ENCODE measurements at regions not wholly inside any gene's neighbourhood (a gene's known extent, or its start where the extent isn't known, plus 50 kb on each side); places are given as distances from the start of the nearest gene placed in this dataset.
"Not testable (repeated sequence)": the region's sequence is repeated elsewhere in the genome, so short reads cannot be mapped to it uniquely, and the experiment has no call there.

DNA sequence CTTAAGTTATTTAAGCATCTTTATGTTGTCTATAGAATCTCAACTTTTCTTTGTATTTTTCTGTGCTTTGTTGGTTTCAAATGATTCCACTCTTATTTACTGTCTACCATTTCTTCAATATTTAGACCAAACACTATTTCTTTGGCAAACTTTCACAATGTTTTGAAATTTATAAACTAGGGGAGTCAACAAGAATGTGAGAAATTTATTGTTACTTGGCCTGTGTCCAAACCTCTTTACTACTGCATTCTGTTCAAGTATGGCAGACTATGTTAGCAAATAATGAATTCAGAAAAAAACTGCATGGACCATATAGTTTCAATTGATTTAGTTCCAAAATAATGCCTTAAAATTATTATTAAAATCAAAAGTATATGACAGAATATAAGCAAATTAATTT lies 470.2 kb downstream of the FBXO15 start:
- no peak overlapping the region for H3K27ac ChIP-seq (ENCODE audit: low read depth in 1 of 2, low read length in 2 of 2)
- no peaks in the 10 kb centered on the region for H3K4me1 ChIP-seq (ENCODE audit: control insufficient read depth in 4 of 4, insufficient read depth in 4 of 4, low read length in 3 of 4)
- no peak overlapping the region for H3K9ac ChIP-seq (ENCODE audit: low read depth in 1 of 2, low read length in 2 of 2)
- H3K27me3 ChIP-seq (ENCODE audit: control insufficient read depth in 4 of 4, insufficient read depth in 4 of 4, low read length in 3 of 4): peaks cover 0 to 2% (median 0%) of the 10 kb centered on the region in 4 donors
- H3K36me3 ChIP-seq (ENCODE audit: control insufficient read depth in 4 of 4, insufficient read depth in 3 of 4, low read depth in 1 of 4, low read length in 3 of 4): no peaks in the 10 kb centered on the region
- H3K4me3 ChIP-seq (ENCODE audit: low read depth in 1 of 3, low read length in 3 of 3): no peak overlapping the region
- no peak for DNase-seq (ENCODE audit: low spot score)
- H3K9me3 ChIP-seq (ENCODE audit: control insufficient read depth in 4 of 4, low read length in 3 of 4): peaks cover 0 to 1% (median 0%) of the 10 kb centered on the region in 4 donors
- TF ChIP-seq GABPA (IDR thresholded peaks at IDR 0.05 in 1 of 2, conservative IDR thresholded peaks at IDR 0.05 in 1 of 2) (no peak), TAF1 (conservative IDR thresholded peaks at IDR 0.05) (no peak), JUND (IDR thresholded peaks at IDR 0.05) (no peak), RXRA (IDR thresholded peaks at IDR 0.05) (no peak), RAD21 (IDR thresholded peaks at IDR 0.05) (no peak), HNF4A (conservative IDR thresholded peaks at IDR 0.05) (no peak), NR2F2 (IDR thresholded peaks at IDR 0.05) (no peak)
- TF ChIP-seq, protein P1, sequence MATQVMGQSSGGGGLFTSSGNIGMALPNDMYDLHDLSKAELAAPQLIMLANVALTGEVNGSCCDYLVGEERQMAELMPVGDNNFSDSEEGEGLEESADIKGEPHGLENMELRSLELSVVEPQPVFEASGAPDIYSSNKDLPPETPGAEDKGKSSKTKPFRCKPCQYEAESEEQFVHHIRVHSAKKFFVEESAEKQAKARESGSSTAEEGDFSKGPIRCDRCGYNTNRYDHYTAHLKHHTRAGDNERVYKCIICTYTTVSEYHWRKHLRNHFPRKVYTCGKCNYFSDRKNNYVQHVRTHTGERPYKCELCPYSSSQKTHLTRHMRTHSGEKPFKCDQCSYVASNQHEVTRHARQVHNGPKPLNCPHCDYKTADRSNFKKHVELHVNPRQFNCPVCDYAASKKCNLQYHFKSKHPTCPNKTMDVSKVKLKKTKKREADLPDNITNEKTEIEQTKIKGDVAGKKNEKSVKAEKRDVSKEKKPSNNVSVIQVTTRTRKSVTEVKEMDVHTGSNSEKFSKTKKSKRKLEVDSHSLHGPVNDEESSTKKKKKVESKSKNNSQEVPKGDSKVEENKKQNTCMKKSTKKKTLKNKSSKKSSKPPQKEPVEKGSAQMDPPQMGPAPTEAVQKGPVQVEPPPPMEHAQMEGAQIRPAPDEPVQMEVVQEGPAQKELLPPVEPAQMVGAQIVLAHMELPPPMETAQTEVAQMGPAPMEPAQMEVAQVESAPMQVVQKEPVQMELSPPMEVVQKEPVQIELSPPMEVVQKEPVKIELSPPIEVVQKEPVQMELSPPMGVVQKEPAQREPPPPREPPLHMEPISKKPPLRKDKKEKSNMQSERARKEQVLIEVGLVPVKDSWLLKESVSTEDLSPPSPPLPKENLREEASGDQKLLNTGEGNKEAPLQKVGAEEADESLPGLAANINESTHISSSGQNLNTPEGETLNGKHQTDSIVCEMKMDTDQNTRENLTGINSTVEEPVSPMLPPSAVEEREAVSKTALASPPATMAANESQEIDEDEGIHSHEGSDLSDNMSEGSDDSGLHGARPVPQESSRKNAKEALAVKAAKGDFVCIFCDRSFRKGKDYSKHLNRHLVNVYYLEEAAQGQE (IDR thresholded peaks at IDR 0.05): no peak
- TF ChIP-seq, protein P2, sequence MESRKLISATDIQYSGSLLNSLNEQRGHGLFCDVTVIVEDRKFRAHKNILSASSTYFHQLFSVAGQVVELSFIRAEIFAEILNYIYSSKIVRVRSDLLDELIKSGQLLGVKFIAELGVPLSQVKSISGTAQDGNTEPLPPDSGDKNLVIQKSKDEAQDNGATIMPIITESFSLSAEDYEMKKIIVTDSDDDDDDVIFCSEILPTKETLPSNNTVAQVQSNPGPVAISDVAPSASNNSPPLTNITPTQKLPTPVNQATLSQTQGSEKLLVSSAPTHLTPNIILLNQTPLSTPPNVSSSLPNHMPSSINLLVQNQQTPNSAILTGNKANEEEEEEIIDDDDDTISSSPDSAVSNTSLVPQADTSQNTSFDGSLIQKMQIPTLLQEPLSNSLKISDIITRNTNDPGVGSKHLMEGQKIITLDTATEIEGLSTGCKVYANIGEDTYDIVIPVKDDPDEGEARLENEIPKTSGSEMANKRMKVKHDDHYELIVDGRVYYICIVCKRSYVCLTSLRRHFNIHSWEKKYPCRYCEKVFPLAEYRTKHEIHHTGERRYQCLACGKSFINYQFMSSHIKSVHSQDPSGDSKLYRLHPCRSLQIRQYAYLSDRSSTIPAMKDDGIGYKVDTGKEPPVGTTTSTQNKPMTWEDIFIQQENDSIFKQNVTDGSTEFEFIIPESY (IDR thresholded peaks at IDR 0.05): no peak
- TF ChIP-seq, protein P3, sequence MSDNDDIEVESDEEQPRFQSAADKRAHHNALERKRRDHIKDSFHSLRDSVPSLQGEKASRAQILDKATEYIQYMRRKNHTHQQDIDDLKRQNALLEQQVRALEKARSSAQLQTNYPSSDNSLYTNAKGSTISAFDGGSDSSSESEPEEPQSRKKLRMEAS (IDR thresholded peaks at IDR 0.05): no peak

DNA sequence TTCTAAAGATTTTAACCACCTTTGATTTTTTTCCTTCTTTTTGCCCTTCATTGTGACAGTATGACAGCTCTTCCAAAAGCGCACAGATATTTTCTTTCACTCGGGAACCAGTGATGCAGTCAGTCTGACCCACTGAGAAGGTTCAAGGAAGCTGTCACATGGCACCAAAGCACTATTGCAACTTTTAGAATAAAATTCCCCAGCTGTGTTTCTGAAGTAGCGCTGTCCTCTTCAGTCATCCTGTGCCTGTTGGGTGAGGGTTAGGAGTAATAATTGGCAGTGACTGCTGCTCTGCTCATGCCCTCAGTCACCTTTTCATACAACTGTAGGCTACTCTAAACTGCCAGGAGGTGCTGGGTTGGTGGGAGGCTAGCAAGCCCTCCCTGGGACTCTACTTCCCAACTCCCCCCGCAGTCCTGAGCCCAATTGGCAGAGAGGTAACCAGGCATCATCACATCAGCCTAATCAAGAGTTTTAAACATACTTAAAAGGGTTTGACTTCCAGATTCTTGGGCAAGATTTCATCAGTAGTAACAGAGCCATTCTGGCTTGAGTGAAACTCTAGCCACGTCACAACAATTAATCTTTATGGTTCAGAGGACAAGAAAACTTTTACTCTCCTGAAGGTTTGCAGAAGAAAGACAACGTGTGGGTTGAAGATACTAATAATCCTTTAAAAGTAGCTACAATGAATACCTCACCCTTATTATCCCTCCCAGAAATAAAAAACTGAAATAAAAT lies 473.3 kb downstream of the FBXO15 start:
- Histone ChIP-seq H3K27me3 (ENCODE audit: control insufficient read depth in 4 of 4, insufficient read depth in 4 of 4, low read length in 3 of 4) (no peaks in the 10 kb centered on the region), H3K27ac (ENCODE audit: low read depth in 1 of 2, low read length in 2 of 2) (no peak overlapping the region), H3K4me1 (ENCODE audit: control insufficient read depth in 4 of 4, insufficient read depth in 4 of 4, low read length in 3 of 4) (no peaks in the 10 kb centered on the region), H3K4me3 (ENCODE audit: low read depth in 1 of 3, low read length in 3 of 3) (no peak overlapping the region), H3K9me3 (ENCODE audit: control insufficient read depth in 4 of 4, low read length in 3 of 4) (no peaks in the 10 kb centered on the region), H3K9ac (ENCODE audit: low read depth in 1 of 2, low read length in 2 of 2) (no peak overlapping the region), H3K36me3 (ENCODE audit: control insufficient read depth in 4 of 4, insufficient read depth in 3 of 4, low read depth in 1 of 4, low read length in 3 of 4) (no peaks in the 10 kb centered on the region)
- no peak for DNase-seq (ENCODE audit: low spot score)
- WGBS: 73% methylated on average over 6 of the region's 6 CpGs
- TF ChIP-seq TAF1 (conservative IDR thresholded peaks at IDR 0.05): no peak
- TF ChIP-seq FOXA2 (IDR thresholded peaks at IDR 0.05): no peak
- no peak for TF ChIP-seq EGR1 (IDR thresholded peaks at IDR 0.05; ENCODE audit: low read depth in 2 of 2)

DNA sequence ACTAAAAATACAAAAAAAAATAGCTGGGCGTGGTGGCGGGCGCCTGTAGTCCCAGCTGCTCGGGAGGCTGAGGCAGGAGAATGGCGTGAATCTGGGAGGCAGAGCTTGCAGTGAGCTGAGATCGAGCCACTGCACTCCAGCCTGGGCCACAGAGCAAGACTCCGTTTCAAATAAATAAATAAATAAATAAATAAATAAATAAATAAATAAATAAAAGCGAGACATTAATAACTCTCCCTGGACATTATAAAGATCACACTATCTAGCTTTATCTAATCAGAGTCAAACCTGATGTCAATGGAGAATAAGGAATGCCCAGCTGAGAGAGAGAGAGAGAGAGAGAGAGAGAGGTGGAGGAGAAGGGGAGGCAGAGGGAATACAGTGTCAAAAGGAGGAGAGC lies 476.2 kb downstream of the FBXO15 start:
- DNase-seq (ENCODE audit: low spot score); H3K36me3 ChIP-seq (ENCODE audit: control insufficient read depth in 4 of 4, insufficient read depth in 3 of 4, low read depth in 1 of 4, low read length in 3 of 4); H3K27me3 ChIP-seq (ENCODE audit: control insufficient read depth in 4 of 4, insufficient read depth in 4 of 4, low read length in 3 of 4); H3K27ac ChIP-seq (ENCODE audit: low read depth in 1 of 2, low read length in 2 of 2); H3K4me1 ChIP-seq (ENCODE audit: control insufficient read depth in 4 of 4, insufficient read depth in 4 of 4, low read length in 3 of 4); H3K4me3 ChIP-seq (ENCODE audit: low read depth in 1 of 3, low read length in 3 of 3); H3K9me3 ChIP-seq (ENCODE audit: control insufficient read depth in 4 of 4, low read length in 3 of 4); H3K9ac ChIP-seq (ENCODE audit: low read depth in 1 of 2, low read length in 2 of 2): not testable (repeated sequence)
- WGBS: 92% methylated on average over 8 of the region's 8 CpGs

All from liver (tissue), 7 donors.